HS-27A (cell line): ENCODE measurements at regions not wholly inside any gene's neighbourhood (a gene's known extent, or its start where the extent isn't known, plus 50 kb on each side); places are given as distances from the start of the nearest gene placed in this dataset.

Experiments
- DNase-seq: peaks from one replicate; pipeline ENCODE4 v3.0.0-alpha.2; 2012; ENCODE audit warnings: low read depth, missing footprints

DNA sequence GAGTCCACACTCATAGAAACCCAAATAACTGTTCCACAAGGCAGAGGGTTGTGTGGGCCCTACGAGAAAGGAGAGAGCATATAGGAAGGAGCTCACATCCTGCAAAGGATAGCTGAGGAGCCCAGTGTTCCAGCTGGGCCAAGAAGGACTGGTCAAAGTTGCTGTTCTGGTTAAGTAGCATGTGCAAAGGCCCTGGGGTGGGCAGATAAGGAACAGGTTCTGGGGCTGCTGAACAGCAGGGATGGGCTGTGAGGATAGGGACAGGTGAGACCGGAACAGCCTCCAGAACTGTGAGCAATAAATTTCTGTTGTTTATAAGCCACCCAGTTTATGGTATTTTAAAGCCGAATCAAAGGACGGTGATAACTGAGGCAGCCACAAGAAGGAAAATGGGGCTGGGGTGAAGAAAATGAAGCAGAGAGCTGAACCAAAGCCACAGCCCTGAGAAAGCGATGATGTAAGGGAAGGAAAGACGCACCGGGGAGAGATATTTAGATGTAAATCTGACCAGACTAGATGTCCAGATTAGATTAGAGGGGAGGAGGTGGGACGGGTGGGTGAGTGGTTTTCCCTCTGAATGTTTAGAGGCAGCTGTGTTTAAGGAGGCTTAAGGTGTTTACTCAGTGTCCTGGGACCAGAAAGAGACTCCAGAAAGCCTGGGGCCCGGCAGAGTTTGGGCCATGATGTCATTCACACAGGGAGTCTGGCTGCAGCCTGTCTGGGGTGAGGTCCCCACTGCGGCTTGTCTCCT is 180.8 kb upstream of the BCOR start:
- no peak for DNase-seq

- no peak for DNase-seq
Measured at GRCh38 chrX:40277672-40278071, 179.9 kb upstream of the BCOR start.

GRCh38 chrX:40273356-40274050 is 175.7 kb upstream of the BCOR start:
- DNase-seq = no peak

GRCh38 chrX:40272776-40273175 is 175.0 kb upstream of the BCOR start:
- no peak for DNase-seq

DNA sequence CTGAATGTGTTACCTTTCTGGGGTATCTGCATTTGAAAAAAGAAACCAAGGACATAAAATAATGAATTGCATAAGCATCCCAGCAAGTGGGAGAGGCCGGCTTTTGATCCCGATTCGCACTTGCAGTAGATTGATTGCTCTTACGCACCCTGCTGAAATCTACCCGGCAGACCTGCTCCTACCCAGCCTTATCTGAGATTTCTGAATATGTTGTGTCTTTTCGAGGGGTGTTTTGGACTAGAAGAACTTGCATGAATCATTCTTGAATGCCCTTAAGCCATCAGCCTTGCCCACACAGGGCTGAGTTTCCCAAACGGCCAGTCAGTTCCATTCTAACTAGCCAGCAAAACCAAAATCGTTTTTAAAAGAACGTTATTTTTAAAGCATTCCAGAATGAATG is 174.4 kb upstream of the BCOR start:
- no peak for DNase-seq

DNA sequence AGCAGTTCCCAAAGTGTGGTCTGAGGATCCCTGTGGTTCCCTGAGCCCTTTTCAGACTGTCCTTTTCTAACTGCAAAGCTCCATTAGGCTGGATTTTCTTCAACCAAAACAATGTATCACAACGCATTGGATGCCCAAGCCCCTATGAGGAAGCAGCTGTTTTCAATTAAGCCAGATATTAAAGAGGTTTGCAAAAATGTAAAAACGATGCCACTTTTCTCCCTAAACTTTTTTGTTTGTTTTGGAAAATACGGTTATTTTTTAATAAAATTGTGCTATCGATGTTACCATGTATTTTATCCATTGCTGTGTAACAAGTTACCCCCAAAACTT is 170.4 kb upstream of the BCOR start:
- no peak for DNase-seq

GRCh38 chrX:40267334-40268187 is 169.8 kb upstream of the BCOR start:
- DNase-seq = no peak

DNA sequence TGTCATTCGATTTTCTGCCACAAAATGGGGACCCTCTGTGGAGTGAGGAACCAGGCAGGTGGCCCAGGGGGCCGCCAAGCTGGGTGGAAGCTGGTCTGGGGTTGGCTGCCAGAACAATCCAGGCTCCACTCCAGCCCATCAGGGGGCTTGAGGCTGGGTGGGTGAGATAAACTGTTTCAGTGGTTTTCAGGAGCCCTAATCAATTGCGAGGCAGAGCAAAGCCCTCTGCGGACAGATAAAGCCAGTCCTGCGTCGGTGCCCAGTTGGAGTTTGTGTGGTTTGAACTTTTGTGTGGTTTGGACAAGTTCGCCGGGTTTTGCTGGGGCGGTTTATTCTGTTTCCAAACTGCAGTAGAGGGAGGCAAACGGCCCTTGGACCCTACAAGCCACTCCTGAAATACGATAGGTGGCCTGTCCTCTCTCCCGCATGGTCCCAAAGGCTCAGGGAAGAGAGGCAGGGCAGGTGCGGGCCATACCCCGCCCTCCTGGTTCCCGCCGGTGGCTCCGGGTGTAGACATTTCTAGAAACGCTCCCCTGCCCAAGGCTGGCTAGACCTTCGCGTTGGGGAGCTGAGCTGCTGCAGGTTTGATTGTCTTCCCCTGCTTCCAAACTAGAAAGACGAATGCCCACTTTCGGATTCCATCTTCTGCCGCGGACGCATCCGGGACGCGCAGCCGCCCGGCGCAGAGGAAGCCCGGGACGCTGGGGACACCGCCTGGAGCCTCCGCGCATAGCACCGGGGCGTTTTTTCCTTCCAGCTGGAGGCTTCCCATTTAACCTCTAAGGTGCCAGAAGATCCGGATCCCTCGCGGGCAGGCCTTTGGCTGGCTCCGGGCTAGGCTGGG is 169.0 kb upstream of the BCOR start:
- DNase-seq = no peak

- no peak for DNase-seq
Measured at GRCh38 chrX:40265936-40266335, 168.2 kb upstream of the BCOR start.

DNA sequence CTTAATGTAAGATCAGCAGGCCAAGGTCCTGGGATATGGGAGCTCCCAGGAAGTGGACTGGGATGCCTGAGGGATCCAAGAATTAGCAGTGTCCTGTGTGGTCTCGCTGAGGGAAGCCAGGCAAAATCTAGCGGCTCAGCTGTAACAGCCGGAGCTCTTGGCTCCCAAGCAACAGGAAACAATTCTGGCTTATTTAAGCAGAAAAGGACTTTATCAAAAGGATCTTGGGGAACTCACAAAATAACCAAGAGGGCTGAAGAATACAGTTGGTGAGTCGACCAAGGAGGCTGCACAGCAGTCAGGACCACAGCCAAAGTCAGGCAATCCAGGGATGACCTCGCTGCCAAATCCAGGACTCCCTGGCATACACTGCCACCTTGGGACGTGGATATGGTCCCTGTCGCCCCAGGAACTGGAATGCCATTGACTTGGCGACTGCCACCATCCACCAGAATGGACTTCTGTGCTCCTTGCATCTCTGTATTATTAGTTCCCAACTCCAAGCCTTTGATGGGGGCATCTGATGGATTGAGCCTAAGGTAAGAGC is 165.3 kb upstream of the BCOR start:
- no peak for DNase-seq

DNA sequence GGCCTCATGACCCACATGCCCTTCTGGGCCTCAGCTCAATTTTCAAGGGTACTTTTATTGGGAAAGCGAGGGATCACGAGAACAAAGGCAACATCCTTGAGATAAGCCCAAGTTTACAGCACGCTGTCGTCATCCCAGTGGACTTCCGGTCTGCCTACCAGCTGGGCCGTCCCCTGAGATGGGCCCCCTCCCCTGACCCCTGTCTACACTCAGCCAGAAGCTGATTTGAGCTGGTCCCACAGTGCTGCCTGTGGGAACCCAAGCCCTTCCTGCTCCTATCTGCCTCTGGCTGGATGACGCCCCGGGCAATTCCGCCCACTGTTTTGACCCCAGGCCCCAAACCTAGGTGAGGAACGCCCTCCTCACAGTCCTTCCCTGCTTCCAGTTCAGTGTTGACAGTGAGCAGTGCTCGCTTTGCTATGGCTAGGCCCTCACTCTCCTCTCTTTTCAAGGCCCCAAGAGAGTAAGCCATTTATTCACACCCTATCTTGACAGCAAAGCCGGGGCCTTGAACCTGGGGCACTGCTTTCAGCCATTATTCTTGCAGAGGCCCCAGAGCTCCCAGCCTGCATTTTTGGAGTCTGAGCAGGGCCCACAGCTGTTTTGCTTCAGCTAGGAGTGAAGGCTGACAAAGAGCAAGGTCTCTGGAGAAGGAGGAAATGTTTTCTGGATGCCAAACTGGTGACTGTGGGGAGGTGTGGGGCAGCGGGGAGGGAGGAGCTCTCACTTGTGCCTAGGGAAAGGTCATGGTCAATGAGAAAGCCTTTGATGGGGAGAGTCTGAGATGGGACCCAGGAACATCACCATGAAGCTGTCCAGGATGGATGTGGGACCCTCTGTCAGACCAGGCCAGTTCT is 164.6 kb upstream of the BCOR start:
- DNase-seq = peak; percentile 30

GRCh38 chrX:40261833-40262156 is 164.0 kb upstream of the BCOR start:
- no peak for DNase-seq

DNA sequence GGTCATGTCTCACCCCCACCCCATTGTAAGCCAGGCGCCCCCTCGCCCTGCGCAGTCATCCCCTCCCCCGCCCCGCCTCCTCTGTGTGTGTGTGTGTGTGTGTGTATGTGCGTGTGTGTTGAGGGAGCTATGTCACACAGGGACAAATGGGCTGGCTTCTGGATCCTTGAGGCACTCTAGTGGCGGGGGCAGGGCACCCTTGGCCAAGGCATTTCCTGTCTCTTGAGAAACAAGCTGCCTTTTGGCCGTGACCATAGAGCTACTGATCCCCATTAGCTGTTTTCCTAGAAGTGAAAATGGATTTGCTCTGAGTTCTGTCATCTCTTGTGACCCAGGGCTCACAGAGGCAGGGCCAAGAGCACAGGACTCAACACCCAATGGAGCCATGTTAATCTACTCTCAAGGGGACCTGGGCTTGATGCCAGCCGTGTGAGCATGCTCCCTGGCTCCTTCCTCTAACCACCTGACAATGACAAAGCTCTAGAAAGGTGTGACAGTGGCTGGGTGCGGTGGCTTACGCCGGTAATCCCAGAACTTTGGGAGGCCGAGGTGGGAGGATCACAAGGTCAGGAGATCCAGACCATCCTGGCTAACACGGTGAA is 162.5 kb upstream of the BCOR start:
- no peak for DNase-seq

- no peak for DNase-seq
Measured at GRCh38 chrX:40258909-40259308, 161.2 kb upstream of the BCOR start.

DNA sequence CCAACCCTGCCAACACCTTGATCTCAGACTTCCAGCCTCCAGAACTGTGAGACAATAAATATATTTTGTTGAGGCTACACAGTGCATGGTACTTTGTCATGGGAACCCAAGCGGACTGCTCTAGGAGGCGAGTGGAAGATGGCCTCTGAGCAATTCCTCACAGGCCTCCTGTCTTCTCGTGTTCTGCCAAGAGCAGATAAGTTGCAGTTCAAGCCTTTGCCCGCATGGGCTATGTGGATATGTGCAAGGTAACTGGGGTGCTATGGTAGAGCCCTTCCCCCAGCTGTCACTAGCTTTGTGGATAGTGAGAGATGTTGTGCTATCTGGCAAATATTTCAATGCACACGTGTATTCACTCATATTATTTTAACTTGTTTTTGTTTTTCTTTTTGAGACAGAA is 156.0 kb upstream of the BCOR start:
- no peak for DNase-seq

- DNase-seq = no peak
Measured at GRCh38 chrX:40249582-40249981, 151.8 kb upstream of the BCOR start.

- DNase-seq = no peak
Measured at GRCh38 chrX:40248822-40249221, 151.1 kb upstream of the BCOR start.

- DNase-seq = no peak
Measured at GRCh38 chrX:40247848-40248622, 150.3 kb upstream of the BCOR start.

DNA sequence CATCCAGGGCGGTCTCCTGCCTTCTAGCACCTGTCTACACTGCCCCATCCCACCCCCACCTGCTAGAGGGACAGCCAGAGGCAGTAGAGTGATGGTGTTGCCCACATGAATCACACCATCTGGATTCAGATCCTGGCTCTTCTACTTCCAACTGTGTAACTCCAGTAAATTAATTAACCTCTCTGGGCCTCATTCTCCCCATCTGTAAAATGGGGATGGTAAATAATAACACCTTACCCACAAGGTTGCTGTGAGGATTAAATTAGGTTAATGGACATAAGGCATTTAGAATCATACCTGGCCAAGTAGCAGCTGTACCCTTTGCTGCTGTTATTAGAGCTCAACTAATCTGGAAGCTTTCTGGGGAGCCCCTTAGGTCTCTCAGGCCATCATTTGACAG is 149.6 kb upstream of the BCOR start:
- DNase-seq = no peak
